ENCODE measurements at regions not wholly inside any gene's neighbourhood (a gene's known extent, or its start where the extent isn't known, plus 50 kb on each side); places are given as distances from the start of the nearest gene placed in this dataset.

GRCh38 chr3:35081899-35082298, 557.4 kb upstream of the ARPP21 start:
- Histone ChIP-seq H3K36me3 (no peaks in the 10 kb centered on the region), H3K4me3 (no peak overlapping the region), H3K9me3 (no peaks in the 10 kb centered on the region), H3K27ac (no peak overlapping the region), H3K4me1 (no peaks in the 10 kb centered on the region), H3K27me3 (no peaks in the 10 kb centered on the region)
- TF ChIP-seq CTCF (IDR thresholded peaks at IDR 0.05) = no peak
- intact Hi-C loops (cut with DNase I; ENCODE audit: low total_unique reads) = no loop called here
- DNase-seq = no peak

GRCh38 chr3:35088943-35089342, 550.4 kb upstream of the ARPP21 start:
- no peaks in the 10 kb centered on the region for H3K4me1 ChIP-seq
- intact Hi-C loops (cut with DNase I; ENCODE audit: low total_unique reads) = no loop called here
- H3K36me3 ChIP-seq = no peaks in the 10 kb centered on the region
- no peak overlapping the region for H3K27ac ChIP-seq
- no peaks in the 10 kb centered on the region for H3K27me3 ChIP-seq
- DNase-seq = no peak
- H3K4me3 ChIP-seq = no peak overlapping the region
- H3K9me3 ChIP-seq = peaks cover 0 to 5% (median 0%) of the 10 kb centered on the region in 3 donors
- TF ChIP-seq CTCF (IDR thresholded peaks at IDR 0.05) = no peak

GRCh38 chr3:35114686-35115085, 524.6 kb upstream of the ARPP21 start:
- no peaks in the 10 kb centered on the region for H3K36me3 ChIP-seq
- H3K9me3 ChIP-seq = no peaks in the 10 kb centered on the region
- no peaks in the 10 kb centered on the region for H3K4me1 ChIP-seq
- intact Hi-C loops (cut with DNase I; ENCODE audit: low total_unique reads) = no loop called here
- no peaks in the 10 kb centered on the region for H3K27me3 ChIP-seq
- TF ChIP-seq CTCF (IDR thresholded peaks at IDR 0.05) = no peak
- H3K27ac ChIP-seq = no peak overlapping the region
- no peak overlapping the region for H3K4me3 ChIP-seq
- DNase-seq = no peak

- Histone ChIP-seq H3K4me3 (no peak overlapping the region), H3K36me3 (no peaks in the 10 kb centered on the region), H3K27me3 (no peaks in the 10 kb centered on the region), H3K27ac (no peak overlapping the region), H3K9me3 (no peaks in the 10 kb centered on the region), H3K4me1 (no peaks in the 10 kb centered on the region)
- intact Hi-C loops (cut with DNase I; ENCODE audit: low total_unique reads) = no loop called here
- TF ChIP-seq CTCF (IDR thresholded peaks at IDR 0.05) = no peak
- no peak for DNase-seq
These were observed 519.3 kb upstream of the ARPP21 start for GRCh38 chr3:35120026-35120425.

GRCh38 chr3:35137612-35138011, 501.7 kb upstream of the ARPP21 start:
- no peak overlapping the region for H3K4me3 ChIP-seq
- no peak for TF ChIP-seq CTCF (IDR thresholded peaks at IDR 0.05)
- H3K27me3 ChIP-seq = no peaks in the 10 kb centered on the region
- H3K27ac ChIP-seq = no peak overlapping the region
- intact Hi-C loops (cut with DNase I; ENCODE audit: low total_unique reads) = no loop called here
- no peaks in the 10 kb centered on the region for H3K9me3 ChIP-seq
- DNase-seq = no peak
- no peaks in the 10 kb centered on the region for H3K4me1 ChIP-seq
- H3K36me3 ChIP-seq = no peaks in the 10 kb centered on the region

GRCh38 chr3:35141406-35141805, 497.9 kb upstream of the ARPP21 start:
- no peak overlapping the region for H3K27ac ChIP-seq
- no peaks in the 10 kb centered on the region for H3K36me3 ChIP-seq
- intact Hi-C loops (cut with DNase I; ENCODE audit: low total_unique reads) = no loop called here
- no peaks in the 10 kb centered on the region for H3K4me1 ChIP-seq
- H3K27me3 ChIP-seq = no peaks in the 10 kb centered on the region
- TF ChIP-seq CTCF (IDR thresholded peaks at IDR 0.05) = no peak
- DNase-seq = no peak
- no peak overlapping the region for H3K4me3 ChIP-seq
- H3K9me3 ChIP-seq = no peaks in the 10 kb centered on the region
